Fibroblast of pulmonary artery (primary cell): ENCODE measurements at regions not wholly inside any gene's neighbourhood (a gene's known extent, or its start where the extent isn't known, plus 50 kb on each side); places are given as distances from the start of the nearest gene placed in this dataset.

Source experiments
- DNase-seq: peaks from one replicate; pipeline ENCODE4 v3.0.0-alpha.2; 2010; ENCODE audit warnings: low read depth
- H3K4me3 ChIP-seq: replicated peaks from 2 replicates; pipeline ENCODE4 v1.5.1; 2011; ENCODE audit warnings: low read depth, mild to moderate bottlenecking, control low read depth, low read length, moderate library complexity
- CTCF ChIP-seq: IDR thresholded peaks from 2 replicates; pipeline ENCODE4 v1.5.1; 2011; ENCODE audit warnings: mild to moderate bottlenecking, control low read depth, low read length, inconsistent platforms; ENCODE audit errors: missing control alignments

- no peak for DNase-seq
- no peak for TF ChIP-seq CTCF
- no peak overlapping the region for H3K4me3 ChIP-seq
Measured at GRCh38 chr15:94917068-94917467, 685.7 kb downstream of the MCTP2 start.

GRCh38 chr15:94921936-94922335 is 690.6 kb downstream of the MCTP2 start:
- no peak overlapping the region for H3K4me3 ChIP-seq
- DNase-seq = no peak
- no peak for TF ChIP-seq CTCF

GRCh38 chr15:94924057-94924456 is 692.7 kb downstream of the MCTP2 start:
- no peak for TF ChIP-seq CTCF
- no peak for DNase-seq
- no peak overlapping the region for H3K4me3 ChIP-seq

- no peak overlapping the region for H3K4me3 ChIP-seq
- DNase-seq = peak; percentile 0
- no peak for TF ChIP-seq CTCF
Measured at GRCh38 chr15:94924971-94925598, 693.7 kb downstream of the MCTP2 start.

GRCh38 chr15:94925680-94926079 is 694.3 kb downstream of the MCTP2 start:
- TF ChIP-seq CTCF = no peak
- no peak for DNase-seq
- H3K4me3 ChIP-seq = no peak overlapping the region

GRCh38 chr15:94927003-94927402 is 695.6 kb downstream of the MCTP2 start:
- TF ChIP-seq CTCF = no peak
- no peak for DNase-seq
- no peak overlapping the region for H3K4me3 ChIP-seq

GRCh38 chr15:94929282-94929681 is 697.9 kb downstream of the MCTP2 start:
- H3K4me3 ChIP-seq = no peak overlapping the region
- DNase-seq = no peak
- no peak for TF ChIP-seq CTCF
